Right atrium auricular region (tissue), 2 donors: ENCODE measurements at regions not wholly inside any gene's neighbourhood (a gene's known extent, or its start where the extent isn't known, plus 50 kb on each side); places are given as distances from the start of the nearest gene placed in this dataset.

Source experiments
- DNase-seq: peaks from one replicate; pipeline ENCODE4 v3.0.0-alpha.2; 2019; ENCODE audit warnings: low spot score
- H3K27ac ChIP-seq, 2 donors: fragments of 200-600 bp; sonication (generic); 1 replicate in 1 of 2; 2 replicates in 1 of 2; pipeline ENCODE4 v1.5.1; 2016 to 2019
- H3K27me3 ChIP-seq, 2 donors: fragments of 200-600 bp; sonication (generic); one replicate each; pipeline versions ENCODE4 v1.5.1 to v1.6.0; 2017 to 2019
- H3K36me3 ChIP-seq: fragments of 200-600 bp; sonication (generic); one replicate; pipeline ENCODE4 v1.5.1; 2016
- H3K4me1 ChIP-seq, 2 donors: fragments of 200-600 bp; sonication (generic); one replicate each; pipeline versions ENCODE4 v1.5.1 to v1.6.0; 2017 to 2019
- H3K4me3 ChIP-seq, 2 donors: fragments of 200-600 bp; sonication (generic); 1 replicate in 1 of 2; 2 replicates in 1 of 2; pipeline ENCODE4 v1.5.1; 2017 to 2019; ENCODE audit warnings: mild to moderate bottlenecking in 1 of 2, moderate library complexity in 1 of 2
- H3K9me3 ChIP-seq, 2 donors: fragments of 200-600 bp; sonication (generic); one replicate each; pipeline ENCODE4 v1.5.1; 2019
- TF ChIP-seq, protein P1 (sequence below), 2 donors: fragments of 200-600 bp; sonication (generic); IDR thresholded peaks; one replicate each; pipeline ENCODE4 v1.5.1; 2019; ENCODE audit warnings: antibody characterized with exemption in 2 of 2

DNA sequence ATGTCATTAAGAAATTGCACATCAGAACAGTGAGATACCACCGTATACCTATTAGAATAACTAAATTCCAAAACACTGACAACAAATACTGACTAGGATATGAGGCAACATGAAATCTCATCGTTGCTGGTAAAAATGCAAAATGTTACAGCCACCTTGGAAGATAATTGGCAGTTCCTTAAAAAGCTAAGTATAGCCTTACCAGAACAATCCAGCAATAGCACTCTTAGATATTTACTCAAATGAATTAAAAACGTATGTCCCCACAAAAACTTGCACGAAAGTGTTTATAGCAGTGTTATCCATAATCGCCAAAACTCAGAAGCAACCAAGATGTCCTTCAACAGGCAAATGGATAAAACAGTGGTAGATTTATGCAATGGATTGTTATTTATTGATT, 241.7 kb downstream of the EPHA4 start:
- Histone ChIP-seq H3K4me1 (no peaks in the 10 kb centered on the region), H3K36me3 (no peaks in the 10 kb centered on the region), H3K27ac (no peak overlapping the region), H3K9me3 (no peaks in the 10 kb centered on the region), H3K4me3 (no peak overlapping the region), H3K27me3 (no peaks in the 10 kb centered on the region)
- TF ChIP-seq, protein P1, sequence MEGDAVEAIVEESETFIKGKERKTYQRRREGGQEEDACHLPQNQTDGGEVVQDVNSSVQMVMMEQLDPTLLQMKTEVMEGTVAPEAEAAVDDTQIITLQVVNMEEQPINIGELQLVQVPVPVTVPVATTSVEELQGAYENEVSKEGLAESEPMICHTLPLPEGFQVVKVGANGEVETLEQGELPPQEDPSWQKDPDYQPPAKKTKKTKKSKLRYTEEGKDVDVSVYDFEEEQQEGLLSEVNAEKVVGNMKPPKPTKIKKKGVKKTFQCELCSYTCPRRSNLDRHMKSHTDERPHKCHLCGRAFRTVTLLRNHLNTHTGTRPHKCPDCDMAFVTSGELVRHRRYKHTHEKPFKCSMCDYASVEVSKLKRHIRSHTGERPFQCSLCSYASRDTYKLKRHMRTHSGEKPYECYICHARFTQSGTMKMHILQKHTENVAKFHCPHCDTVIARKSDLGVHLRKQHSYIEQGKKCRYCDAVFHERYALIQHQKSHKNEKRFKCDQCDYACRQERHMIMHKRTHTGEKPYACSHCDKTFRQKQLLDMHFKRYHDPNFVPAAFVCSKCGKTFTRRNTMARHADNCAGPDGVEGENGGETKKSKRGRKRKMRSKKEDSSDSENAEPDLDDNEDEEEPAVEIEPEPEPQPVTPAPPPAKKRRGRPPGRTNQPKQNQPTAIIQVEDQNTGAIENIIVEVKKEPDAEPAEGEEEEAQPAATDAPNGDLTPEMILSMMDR (IDR thresholded peaks at IDR 0.05): no peak
- DNase-seq: no peak

DNA sequence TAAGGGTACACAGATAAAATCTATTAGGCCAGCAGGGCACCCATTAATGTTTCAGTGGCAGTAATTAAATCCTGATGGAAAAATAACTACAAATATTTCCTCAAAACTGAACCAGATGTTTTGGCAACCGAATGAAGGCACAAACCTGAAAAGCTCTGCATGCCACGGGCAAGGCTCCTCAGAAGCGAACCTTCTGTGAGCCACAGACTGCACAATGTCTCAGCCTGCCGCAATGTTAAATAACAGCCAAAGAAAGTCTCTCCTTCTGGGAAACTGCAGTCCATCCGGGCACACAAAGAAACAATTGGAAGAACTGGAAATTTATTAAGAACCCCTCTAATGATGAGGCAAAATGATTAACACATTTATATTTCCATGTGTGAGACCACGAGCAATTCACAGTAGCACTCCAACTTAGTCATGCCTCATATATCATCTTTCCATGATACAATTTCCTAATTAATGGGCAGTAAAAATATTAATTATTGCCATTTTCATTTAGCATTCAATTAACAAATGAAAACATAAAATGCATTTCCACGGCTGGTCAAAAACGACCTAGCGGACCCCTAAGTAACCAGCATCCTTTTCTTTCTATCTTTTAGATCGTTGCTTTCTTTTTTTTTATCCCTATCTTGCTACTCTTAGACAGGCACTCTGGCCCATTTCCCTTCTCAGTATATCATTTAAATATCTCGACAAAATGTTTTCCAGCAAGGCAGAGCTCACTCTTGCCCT, 237.5 kb downstream of the EPHA4 start:
- TF ChIP-seq, protein P1 (IDR thresholded peaks at IDR 0.05): no peak

DNA sequence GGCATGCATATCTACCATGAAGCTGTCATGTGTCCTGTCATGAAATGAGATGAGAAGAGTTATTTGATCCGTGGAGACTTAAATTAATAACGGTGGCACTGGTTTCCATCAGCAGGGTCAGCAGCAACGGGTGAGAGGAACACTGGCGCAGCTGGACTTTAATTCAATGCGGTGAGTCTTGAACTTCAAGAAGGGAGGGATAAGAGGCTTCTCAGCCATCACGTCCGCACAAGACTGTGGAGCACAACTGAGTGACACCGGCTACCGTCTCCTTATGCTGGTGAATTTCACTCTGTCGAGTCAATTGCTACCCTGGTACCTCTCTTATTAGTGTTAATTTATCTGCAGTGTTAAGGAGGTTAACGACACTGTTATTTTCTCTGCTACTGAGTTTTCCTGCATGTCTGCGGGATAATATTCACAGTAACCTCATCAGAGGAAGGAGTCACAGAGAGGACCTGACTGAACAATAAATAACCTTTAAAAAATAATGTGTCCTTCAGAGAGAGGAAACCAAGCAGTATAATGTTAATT, 236.8 kb downstream of the EPHA4 start:
- no peak for DNase-seq
- TF ChIP-seq, protein P1 (IDR thresholded peaks at IDR 0.05): no peak

More for the DNA sequence above, 237.5 kb downstream of the EPHA4 start:
- no peak overlapping the region for H3K27ac ChIP-seq
- H3K36me3 ChIP-seq: no peaks in the 10 kb centered on the region
- no peak for DNase-seq
- H3K4me1 ChIP-seq: no peaks in the 10 kb centered on the region
- H3K27me3 ChIP-seq: no peaks in the 10 kb centered on the region
- no peak overlapping the region for H3K4me3 ChIP-seq
- H3K9me3 ChIP-seq: no peaks in the 10 kb centered on the region

DNA sequence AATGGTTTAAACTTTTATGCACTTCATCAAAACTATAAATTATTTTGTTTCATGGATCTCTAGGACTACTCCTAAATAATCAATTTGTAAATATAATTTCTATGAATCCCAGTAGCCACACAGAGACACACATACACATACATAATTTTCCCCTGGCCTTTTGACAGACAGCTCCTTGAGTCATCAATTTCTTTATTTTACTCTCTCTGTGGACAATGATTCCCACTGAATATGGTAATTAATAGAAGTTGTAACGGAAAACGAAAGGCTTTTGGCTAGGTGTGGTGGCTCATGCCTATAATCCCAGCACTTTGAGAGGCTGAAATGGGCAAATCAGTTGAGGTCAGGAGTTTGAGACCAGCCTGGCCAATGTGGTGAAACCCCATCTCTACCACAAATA, 235.1 kb downstream of the EPHA4 start:
- Histone ChIP-seq H3K36me3 (no peaks in the 10 kb centered on the region), H3K4me1 (no peaks in the 10 kb centered on the region), H3K27me3 (no peaks in the 10 kb centered on the region), H3K9me3 (no peaks in the 10 kb centered on the region), H3K27ac (no peak overlapping the region), H3K4me3 (no peak overlapping the region)
- no peak for DNase-seq
- TF ChIP-seq, protein P1 (IDR thresholded peaks at IDR 0.05): no peak

More for the DNA sequence above, 236.8 kb downstream of the EPHA4 start:
- Histone ChIP-seq H3K27me3 (no peaks in the 10 kb centered on the region), H3K4me1 (no peaks in the 10 kb centered on the region), H3K27ac (no peak overlapping the region), H3K4me3 (no peak overlapping the region), H3K9me3 (no peaks in the 10 kb centered on the region), H3K36me3 (no peaks in the 10 kb centered on the region)

DNA sequence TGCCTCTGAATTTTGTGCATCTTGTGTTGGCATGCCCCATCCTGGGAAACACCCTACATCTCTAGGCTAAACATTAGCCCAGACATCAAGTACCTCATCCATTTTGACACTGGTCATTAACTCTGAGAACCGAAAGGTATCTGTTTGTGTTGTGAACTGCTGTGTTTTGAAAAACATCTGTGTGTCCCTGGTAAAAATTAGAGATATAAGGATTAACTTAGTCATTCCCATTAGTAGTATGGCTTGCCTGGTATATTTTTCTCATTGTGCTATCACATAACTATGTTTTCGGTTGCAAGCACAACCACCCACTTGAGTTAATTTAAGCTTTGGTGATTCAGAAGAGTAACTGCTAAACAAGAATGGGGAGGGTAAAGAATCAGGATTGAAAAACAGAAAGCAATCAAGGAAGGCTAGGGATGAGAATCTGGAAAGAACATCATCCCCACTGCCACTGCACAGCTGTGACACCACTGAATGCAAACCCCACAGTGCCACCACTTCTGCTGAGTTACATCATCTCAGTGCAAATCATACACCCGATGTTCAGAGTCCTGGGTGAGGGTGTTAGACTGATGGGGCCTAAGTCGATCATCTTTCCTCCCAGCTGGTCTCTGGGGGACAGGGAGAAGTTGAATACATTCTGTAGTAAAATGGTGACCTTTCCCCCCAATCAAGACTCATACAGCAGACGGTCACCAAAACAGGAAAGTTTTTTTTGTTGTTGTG, 234.0 kb downstream of the EPHA4 start:
- no peak for DNase-seq
- Histone ChIP-seq H3K27me3 (no peaks in the 10 kb centered on the region), H3K9me3 (no peaks in the 10 kb centered on the region), H3K36me3 (no peaks in the 10 kb centered on the region), H3K27ac (no peak overlapping the region), H3K4me1 (no peaks in the 10 kb centered on the region), H3K4me3 (no peak overlapping the region)
- TF ChIP-seq, protein P1 (IDR thresholded peaks at IDR 0.05): no peak
